Lung (tissue), 10 donors: ENCODE measurements at regions not wholly inside any gene's neighbourhood (a gene's known extent, or its start where the extent isn't known, plus 50 kb on each side); places are given as distances from the start of the nearest gene placed in this dataset. TPM values are rescaled to one million over a fixed set of nuclear protein-coding genes. Genes with fewer than 3 reads are reported as not detected.
"Not testable (repeated sequence)": the region's sequence is repeated elsewhere in the genome, so short reads cannot be mapped to it uniquely, and the experiment has no call there.

ENCODE experiments used
- ATAC-seq: fragments of 200-7000 bp; cut with Tn5 transposase; one replicate; pipeline ENCODE4 v1.9.1; 2020; ENCODE audit warnings: moderate number of reproducible peaks; ENCODE audit not compliant: insufficient read depth, low FRiP score
- DNase-seq, 3 donors: peaks; one replicate each; pipeline ENCODE4 v3.0.0-alpha.2; 2013 to 2017
- H3K27ac ChIP-seq, 2 donors: one replicate each; pipeline ENCODE4 v1.5.1; 2013; ENCODE audit warnings: mild to moderate bottlenecking in 2 of 2, moderate library complexity in 2 of 2, control low read depth in 1 of 2, inconsistent platforms in 1 of 2, low read depth in 1 of 2, low read length in 1 of 2
- H3K27me3 ChIP-seq, 3 donors: one replicate each; pipeline ENCODE4 v1.5.1; 2013; ENCODE audit warnings: low read length in 2 of 3; ENCODE audit not compliant: control insufficient read depth in 3 of 3, insufficient read depth in 3 of 3
- H3K36me3 ChIP-seq, 4 donors: one replicate each; pipeline ENCODE4 v1.5.1; 2013; ENCODE audit warnings: low read length in 4 of 4, mild to moderate bottlenecking in 1 of 4, moderate library complexity in 1 of 4; ENCODE audit not compliant: control insufficient read depth in 4 of 4, insufficient read depth in 4 of 4
- H3K4me1 ChIP-seq, 5 donors: one replicate each; pipeline ENCODE4 v1.5.1; 2013; ENCODE audit warnings: low read length in 5 of 5, mild to moderate bottlenecking in 2 of 5, moderate library complexity in 1 of 5; ENCODE audit not compliant: control insufficient read depth in 5 of 5, insufficient read depth in 5 of 5
- H3K4me3 ChIP-seq: one replicate; pipeline ENCODE4 v1.5.1; 2013; ENCODE audit warnings: mild to moderate bottlenecking, control low read depth, moderate library complexity
- H3K9ac ChIP-seq, 2 donors: one replicate each; pipeline ENCODE4 v1.5.1; 2013; ENCODE audit warnings: low read length in 2 of 2, control low read depth in 1 of 2; ENCODE audit not compliant: insufficient read depth in 1 of 2
- H3K9me3 ChIP-seq, 4 donors: one replicate each; pipeline ENCODE4 v1.5.1; 2013; ENCODE audit warnings: low read length in 3 of 4, mild to moderate bottlenecking in 1 of 4, moderate library complexity in 1 of 4; ENCODE audit not compliant: control insufficient read depth in 4 of 4, insufficient read depth in 3 of 4
- WGBS, 2 donors: extraction: QIAGEN DNeasy Blood & Tissue Kit; methylation state at CpG; one replicate each; pipeline ENCODE4 v1.1.7; 2013; 5-methylcytosine and 5-hydroxymethylcytosine counted together
- small RNA-seq: library from RNA; depleted of rRNA; stranded (forward); fragments of <200 nt; gene quantifications from one replicate; pipeline ENCODE3, GENCODE V24; 2014; ENCODE audit warnings: low replicate concordance
- donor health status: Bipolar disorder and iron deficiency.
- donor health status: healthy.
- donor health status: DM: yes; HTN: yes; CAD: no.

GRCh38 chr5:1574023-1574318 lies 50.2 kb upstream of the LPCAT1 start:
- 88 to 89% methylated on average over 8 of the region's 9 CpGs for WGBS, 2 donors
- H3K9me3 ChIP-seq, ATAC-seq, H3K4me3 ChIP-seq, DNase-seq, H3K9ac ChIP-seq, H3K27me3 ChIP-seq, H3K27ac ChIP-seq, H3K4me1 ChIP-seq: not testable (repeated sequence)
- peaks cover 3 to 17% (median 8%) of the 10 kb centered on the region in 4 donors for H3K36me3 ChIP-seq

GRCh38 chr5:1573217-1574022 lies 49.7 kb upstream of the LPCAT1 start:
- not testable (repeated sequence) for ATAC-seq, H3K27ac ChIP-seq
- 91 to 92% methylated on average over 15 of the region's 15 CpGs for WGBS, 2 donors

More at GRCh38 chr5:1573217-1574022, 49.7 kb upstream of the LPCAT1 start:
- peaks cover 3 to 17% (median 8%) of the 10 kb centered on the region in 4 donors for H3K36me3 ChIP-seq
- H3K9me3 ChIP-seq, H3K9ac ChIP-seq, H3K4me3 ChIP-seq, DNase-seq, H3K4me1 ChIP-seq, H3K27me3 ChIP-seq: not testable (repeated sequence)

Small RNA genes in the stretch of these regions (small RNA-seq; reads per million reads assigned to genes)
- gene AC091849.1 (not detected), gene MIR4277 (not detected)
